ENCODE measurements at regions not wholly inside any gene's neighbourhood (a gene's known extent, or its start where the extent isn't known, plus 50 kb on each side); places are given as distances from the start of the nearest gene placed in this dataset.

DNA sequence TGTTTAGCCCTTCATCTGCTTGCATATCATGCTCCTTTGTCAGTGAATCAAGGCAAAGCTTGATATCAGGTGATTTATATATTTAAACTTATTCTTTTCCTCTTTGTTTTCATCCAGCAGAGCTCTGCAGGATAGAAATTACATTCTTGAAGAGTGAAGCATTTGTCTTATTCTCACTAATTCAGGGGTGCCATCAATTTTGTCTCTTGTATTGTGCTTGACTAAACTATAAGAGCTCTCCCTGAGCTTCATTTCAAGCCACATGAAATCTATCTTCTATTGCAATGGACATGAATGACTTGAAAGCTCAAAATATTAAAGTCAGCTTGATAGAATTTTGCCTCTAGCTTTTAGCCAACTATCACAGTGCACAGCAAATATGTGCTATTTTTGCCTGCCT lies 236.7 kb upstream of the KCTD3 start (continued):
- no peak for TF ChIP-seq ZNF3 (CRISPR knock-in tag; IDR thresholded peaks at IDR 0.05)

DNA sequence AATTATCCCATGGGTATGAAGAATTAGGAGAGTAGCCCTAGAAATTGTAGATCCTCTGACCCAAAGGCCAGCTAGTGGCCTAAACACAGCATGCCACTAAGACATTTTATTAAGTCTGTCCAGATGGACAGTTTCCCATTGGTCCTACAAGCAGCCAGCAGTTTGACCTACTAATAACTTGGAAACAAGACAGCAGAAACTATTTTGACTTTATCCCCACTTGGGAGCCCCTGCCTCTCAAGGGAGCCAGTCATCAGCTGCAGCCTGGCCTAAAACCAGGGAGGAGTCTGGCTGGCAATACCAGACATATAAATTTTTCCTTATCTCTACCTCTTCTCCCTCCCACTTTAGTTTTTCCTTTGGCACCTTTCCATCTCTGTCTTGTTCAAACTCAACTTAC lies 222.6 kb upstream of the KCTD3 start:
- ATAC-seq (no peak), FAIRE-seq (no peak), DNase-seq (ENCODE audit: extremely low read depth in 1 of 4, low spot score in 3 of 4) (no peak)
- ChIA-PET POLR2A (no interaction called here), CTCF (ENCODE audit: low intra/inter-chr PET ratio) (no interaction called here)
- no peak overlapping the region for H3K9ac ChIP-seq (ENCODE audit: insufficient read depth in 1 of 2, low read depth in 2 of 2, low read length in 2 of 2)
- TF ChIP-seq, protein P1, sequence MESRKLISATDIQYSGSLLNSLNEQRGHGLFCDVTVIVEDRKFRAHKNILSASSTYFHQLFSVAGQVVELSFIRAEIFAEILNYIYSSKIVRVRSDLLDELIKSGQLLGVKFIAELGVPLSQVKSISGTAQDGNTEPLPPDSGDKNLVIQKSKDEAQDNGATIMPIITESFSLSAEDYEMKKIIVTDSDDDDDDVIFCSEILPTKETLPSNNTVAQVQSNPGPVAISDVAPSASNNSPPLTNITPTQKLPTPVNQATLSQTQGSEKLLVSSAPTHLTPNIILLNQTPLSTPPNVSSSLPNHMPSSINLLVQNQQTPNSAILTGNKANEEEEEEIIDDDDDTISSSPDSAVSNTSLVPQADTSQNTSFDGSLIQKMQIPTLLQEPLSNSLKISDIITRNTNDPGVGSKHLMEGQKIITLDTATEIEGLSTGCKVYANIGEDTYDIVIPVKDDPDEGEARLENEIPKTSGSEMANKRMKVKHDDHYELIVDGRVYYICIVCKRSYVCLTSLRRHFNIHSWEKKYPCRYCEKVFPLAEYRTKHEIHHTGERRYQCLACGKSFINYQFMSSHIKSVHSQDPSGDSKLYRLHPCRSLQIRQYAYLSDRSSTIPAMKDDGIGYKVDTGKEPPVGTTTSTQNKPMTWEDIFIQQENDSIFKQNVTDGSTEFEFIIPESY (CRISPR knock-in tag; IDR thresholded peaks at IDR 0.05), result no peak
- TF ChIP-seq ZNF780A (CRISPR knock-in tag; IDR thresholded peaks at IDR 0.05) (no peak), ZBTB1 (CRISPR knock-in tag; IDR thresholded peaks at IDR 0.05; ENCODE audit: borderline replicate concordance, low read depth) (no peak), KDM4B (IDR thresholded peaks at IDR 0.05; ENCODE audit: borderline replicate concordance in 2 of 2, low read depth in 1 of 2) (no peak), TAF1 (IDR thresholded peaks at IDR 0.05; ENCODE audit: control insufficient read depth, extremely low read depth, insufficient read depth, low read length, severe bottlenecking) (no peak)
- TF ChIP-seq, protein P2, sequence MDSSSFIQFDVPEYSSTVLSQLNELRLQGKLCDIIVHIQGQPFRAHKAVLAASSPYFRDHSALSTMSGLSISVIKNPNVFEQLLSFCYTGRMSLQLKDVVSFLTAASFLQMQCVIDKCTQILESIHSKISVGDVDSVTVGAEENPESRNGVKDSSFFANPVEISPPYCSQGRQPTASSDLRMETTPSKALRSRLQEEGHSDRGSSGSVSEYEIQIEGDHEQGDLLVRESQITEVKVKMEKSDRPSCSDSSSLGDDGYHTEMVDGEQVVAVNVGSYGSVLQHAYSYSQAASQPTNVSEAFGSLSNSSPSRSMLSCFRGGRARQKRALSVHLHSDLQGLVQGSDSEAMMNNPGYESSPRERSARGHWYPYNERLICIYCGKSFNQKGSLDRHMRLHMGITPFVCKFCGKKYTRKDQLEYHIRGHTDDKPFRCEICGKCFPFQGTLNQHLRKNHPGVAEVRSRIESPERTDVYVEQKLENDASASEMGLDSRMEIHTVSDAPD (CRISPR knock-in tag; IDR thresholded peaks at IDR 0.05), result no peak
- no peaks in the 10 kb centered on the region for H3K79me2 ChIP-seq (ENCODE audit: control insufficient read depth, insufficient read depth, low read length)
- no peaks in the 10 kb centered on the region for H3K27me3 ChIP-seq (ENCODE audit: control insufficient read depth in 2 of 2, insufficient read depth in 2 of 2, low read length in 2 of 2)
- H3K4me3 ChIP-seq, result no peak overlapping the region
- H3K9me3 ChIP-seq (replicated peaks; ENCODE audit: control insufficient read depth, insufficient read depth, low read depth, low read length), result no peaks in the 10 kb centered on the region
- no peak overlapping the region for H3K27ac ChIP-seq (ENCODE audit: extremely low read depth, low read depth, low read length)
- H3K36me3 ChIP-seq (ENCODE audit: control insufficient read depth, insufficient read depth, low read length), result no peaks in the 10 kb centered on the region
- no peaks in the 10 kb centered on the region for H3K4me1 ChIP-seq (replicated peaks in 1 of 2; ENCODE audit: control insufficient read depth in 2 of 2, insufficient read depth in 2 of 2, low read length in 2 of 2)
- H2AFZ ChIP-seq (ENCODE audit: low read depth, low read length), result no peak overlapping the region
- no peak overlapping the region for H3K4me2 ChIP-seq (ENCODE audit: insufficient read depth, low read length)
- intact Hi-C loops (cut with micrococcal nuclease) (no loop called here), in situ Hi-C loops (cut with MboI) (no loop called here)
- H4K20me1 ChIP-seq (replicated peaks; ENCODE audit: control insufficient read depth, insufficient read depth, low read length), result no peaks in the 10 kb centered on the region
- no peaks in the 10 kb centered on the region for H3K9me1 ChIP-seq (ENCODE audit: control insufficient read depth, insufficient read depth, low read length)
- BruUV-seq (replicated peaks), result no TSS peak
